ENCODE measurements at regions not wholly inside any gene's neighbourhood (a gene's known extent, or its start where the extent isn't known, plus 50 kb on each side); places are given as distances from the start of the nearest gene placed in this dataset.
"Not testable (repeated sequence)": the region's sequence is repeated elsewhere in the genome, so short reads cannot be mapped to it uniquely, and the experiment has no call there.

DNA sequence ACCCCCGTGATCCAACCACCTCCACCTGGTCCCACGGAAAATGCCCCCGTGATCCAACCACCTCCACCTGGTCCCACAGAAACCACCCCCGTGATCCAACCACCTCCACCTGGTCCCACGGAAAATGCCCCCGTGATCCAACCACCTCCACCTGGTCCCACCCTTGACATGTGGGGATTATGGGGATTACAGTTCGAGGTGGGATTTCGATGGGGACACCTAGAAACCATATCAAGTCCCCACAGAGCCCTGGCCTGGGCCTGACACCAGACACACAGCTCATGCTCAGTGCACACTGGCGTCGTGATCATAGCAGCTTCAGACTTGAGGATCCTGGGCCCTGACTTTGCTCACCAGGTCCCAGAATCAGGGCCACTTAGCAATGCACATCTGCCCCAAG, 637.7 kb downstream of the TBC1D22A start:
- not testable (repeated sequence) for DNase-seq (ENCODE audit: low spot score)

DNA sequence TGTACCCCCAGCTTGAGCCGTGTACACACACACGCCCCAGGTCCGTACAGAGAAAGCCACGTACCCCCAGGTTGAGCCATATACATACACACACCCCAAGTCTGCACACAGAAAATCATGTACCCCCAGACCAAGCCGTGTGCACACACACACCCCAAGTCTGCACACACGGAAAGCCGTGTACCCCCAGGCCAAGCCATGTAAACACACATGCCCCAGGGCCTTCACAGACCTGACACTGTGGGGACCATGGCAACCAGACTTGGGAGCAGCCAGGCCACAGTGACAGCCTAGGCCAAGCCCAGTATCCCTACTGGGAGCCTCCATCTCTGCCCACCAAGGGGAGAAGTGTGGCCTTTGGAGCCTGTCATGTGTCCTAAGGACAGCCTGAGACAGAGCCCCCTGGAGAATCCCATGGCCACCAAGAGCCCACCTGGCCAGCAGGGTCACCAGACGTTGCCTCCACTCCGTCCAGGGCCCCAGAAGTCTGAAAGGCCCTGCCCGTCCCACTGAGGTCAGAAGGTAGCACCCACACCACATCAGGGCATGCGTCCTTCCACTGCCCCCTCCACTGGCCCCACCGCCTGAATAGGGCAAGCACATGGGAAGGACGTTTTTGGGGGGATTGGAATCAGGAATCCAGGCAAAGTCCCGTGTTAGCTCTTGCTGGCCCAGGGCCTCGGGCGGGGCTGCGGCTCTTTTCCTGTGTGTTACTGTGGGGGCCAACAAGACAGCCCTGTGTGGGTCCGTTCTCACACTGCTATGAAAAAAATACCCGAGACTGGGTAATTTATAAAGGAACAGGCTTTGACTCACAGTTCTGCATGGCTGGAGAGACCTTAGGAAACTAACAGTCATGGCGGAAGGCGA, 636.7 kb downstream of the TBC1D22A start:
- DNase-seq (ENCODE audit: low spot score) = no peak

DNA sequence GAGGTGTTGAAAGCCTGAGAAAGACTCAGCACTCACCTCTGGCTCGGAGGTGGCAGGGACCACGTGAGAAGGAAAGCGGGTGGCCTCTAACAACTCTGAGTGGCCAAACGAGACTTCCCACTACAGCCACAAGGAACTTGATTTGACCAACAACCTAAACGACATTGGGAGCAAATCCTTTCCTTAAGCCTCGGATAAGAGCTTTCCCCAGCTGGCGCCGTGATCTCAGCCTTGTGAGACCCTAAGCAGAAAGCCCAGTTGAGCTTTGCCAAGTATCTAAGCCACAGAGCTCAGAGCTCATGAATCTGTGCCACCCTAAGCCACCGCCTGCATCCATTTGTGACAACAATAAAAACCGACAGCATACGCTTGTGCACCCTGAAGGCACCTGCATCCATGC, 636.0 kb downstream of the TBC1D22A start:
- no peak for DNase-seq (ENCODE audit: low spot score)

DNA sequence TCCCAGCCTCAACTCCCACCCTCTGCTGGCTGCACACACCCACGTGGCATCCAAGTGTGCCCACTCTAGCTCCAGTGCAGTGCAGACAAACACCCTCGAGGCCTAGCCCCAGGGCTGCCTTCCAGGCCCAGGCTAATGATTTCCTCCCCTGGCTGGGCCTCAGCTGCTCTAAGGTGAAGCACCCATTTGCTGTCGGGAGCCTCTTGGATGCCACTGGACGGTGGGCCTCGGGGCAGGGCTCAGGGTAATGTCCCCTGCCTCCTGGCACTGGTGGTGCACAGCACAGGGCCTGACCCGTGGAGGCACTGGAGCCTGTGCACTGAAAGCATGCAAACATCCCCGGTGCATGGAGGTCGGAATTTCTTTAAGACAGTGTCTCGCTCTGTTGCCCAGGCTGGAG, 635.2 kb downstream of the TBC1D22A start:
- no peak for DNase-seq (ENCODE audit: low spot score)

DNA sequence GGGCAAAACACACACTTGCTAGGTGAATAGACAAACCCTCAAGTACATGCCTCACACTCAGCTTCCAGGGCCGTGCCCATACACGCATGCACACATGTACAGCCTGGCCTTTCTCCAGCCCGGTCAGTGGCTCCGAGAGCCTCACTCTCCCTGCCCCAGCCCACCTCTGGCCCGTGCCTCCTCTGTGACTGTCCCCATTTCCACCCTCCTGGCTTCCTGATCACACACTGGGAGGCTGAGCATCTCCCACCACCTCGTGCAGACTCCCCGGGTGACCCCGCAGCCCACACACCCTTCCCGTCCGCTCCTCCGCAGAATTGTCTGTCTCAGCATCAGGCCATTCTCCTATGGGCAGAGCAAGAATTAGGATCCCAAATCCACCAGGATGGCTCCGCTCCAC, 634.1 kb downstream of the TBC1D22A start:
- DNase-seq (ENCODE audit: low spot score) = no peak

DNA sequence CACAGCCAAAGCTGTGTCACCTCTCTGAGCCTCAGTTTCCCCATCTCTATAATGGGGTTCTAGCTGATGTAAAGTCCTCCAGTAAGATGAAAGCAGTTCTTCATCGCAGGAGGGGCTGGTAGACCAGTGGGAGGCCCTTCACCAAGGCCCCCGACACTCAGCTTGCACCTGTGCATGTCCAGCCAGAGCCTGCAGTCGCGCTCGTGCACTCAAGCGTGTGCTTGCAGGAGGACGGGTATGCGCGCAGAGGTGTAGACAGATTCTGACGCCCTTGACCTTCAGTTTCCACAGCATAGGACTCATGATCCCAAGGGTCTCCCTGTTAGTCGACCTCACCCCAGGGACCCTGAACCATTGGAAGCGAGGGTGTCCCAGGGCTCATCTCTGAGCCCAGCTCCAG, 633.7 kb downstream of the TBC1D22A start:
- DNase-seq (ENCODE audit: low spot score) = no peak

DNA sequence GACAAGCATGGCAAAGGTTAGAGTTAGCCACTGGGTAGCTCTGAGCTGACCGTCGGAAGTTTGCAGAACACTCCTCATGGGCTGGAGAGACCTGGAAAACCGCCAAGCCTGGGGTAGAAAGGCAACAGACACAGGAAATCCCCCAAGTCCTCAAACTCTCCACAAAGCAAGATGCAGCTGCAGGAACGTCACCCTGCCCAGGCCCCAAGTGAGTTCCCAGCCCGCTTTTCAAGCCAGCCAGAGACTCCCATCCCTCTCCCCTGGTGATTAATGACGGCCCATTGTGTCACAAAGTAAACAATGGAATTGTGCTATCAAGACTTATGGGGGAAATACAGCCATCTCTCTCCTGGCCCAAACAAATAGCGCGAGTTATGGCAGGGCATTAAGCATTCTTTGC, 633.0 kb downstream of the TBC1D22A start:
- no peak for DNase-seq (ENCODE audit: low spot score)

DNA sequence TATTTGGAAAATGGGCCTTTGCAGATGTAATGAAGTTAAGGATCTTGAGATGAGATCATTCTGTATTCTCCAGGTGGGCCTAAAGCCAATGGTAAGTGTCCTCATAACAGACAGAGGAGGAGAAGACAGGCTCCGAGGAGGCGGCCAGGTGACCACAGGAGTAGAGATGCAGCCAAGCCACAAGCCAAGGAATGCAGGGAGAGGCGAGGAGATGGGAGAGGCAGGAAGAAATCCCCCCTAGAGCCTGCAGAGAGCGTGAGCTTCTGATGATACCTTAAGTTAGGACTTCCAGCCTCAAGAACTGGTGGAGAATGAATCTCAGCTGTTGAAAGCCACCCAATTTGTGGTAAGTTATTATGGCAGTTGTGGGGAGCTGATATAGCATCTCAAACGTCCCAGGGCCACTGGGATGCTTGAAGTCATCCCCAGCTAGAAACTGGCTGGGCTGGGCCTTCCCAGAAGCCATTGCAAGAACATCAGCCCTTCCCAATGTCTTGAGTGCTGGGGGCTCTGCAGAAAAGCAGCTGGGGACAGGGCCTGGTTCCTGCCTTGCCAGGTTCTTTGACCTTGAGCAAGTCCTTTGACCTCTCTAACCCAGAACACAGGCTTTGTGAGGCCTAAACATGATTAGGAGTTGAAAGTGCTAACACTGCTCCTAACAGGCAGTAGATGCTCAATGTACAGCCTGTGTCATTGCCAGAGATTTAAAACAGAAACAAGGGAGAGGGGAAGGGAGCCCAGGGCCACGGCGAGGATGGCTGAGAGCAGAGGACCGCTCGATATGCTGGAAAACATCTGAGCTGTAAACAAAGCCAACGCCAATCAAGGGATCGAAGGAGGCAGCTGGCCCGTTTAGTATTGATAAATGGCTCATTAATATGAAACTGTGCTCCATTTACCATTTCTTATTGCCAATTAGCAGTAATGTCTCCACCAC, 632.3 kb downstream of the TBC1D22A start:
- DNase-seq (ENCODE audit: low spot score) = no peak

DNA sequence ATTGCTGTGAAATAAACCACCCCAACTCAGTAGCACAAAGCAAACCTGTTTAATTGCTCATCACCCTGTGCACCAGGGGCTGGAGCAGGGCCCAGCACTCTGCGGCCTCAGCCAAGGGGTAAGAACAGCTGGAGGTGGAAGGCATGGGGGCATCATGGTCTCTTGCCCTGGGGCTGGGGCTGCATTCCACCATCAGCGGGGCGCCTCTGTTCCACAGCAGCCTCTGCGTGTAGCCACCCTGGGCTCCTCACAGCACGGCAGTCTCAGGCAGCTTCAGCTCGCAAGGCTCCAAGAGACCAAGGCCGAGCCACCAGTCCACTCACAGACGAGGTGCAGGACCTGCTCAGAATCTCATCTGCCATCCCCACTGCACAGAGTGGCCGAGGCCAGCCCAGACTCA, 630.7 kb downstream of the TBC1D22A start:
- no peak for DNase-seq (ENCODE audit: low spot score)

DNA sequence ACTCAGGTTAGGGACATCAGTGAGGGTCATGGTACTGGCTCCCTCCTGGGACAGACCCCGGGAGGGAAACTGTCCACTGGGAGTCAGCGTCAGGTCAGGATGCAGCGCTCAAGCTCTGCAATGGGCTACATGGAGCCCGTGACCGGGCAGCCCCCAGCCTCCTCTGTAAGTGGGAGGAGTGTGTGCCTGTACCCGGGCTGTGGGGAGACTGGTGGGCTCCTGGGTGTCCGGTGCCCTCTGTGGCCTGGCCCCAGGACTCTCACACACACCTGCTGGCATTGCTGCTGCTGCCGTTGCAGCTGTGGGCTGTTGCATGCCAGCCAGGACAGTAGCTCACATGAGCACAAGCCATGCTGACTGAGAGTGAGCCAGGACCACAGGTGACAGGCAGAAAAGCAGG, 630.3 kb downstream of the TBC1D22A start:
- DNase-seq (ENCODE audit: low spot score) = no peak

DNA sequence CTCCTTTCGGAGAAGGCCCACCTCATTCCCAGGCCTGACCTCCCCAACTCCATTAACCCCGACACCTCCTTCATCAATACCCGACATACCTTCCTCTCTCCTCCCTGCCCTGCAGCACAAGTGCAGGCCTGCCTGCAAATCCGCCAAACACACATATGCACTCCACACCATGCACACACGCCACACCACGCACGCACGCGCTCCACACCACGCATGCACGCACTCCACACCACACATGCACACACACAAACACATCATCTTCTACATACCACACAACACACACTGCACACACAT, 629.6 kb downstream of the TBC1D22A start:
- DNase-seq (ENCODE audit: low spot score) = no peak

DNA sequence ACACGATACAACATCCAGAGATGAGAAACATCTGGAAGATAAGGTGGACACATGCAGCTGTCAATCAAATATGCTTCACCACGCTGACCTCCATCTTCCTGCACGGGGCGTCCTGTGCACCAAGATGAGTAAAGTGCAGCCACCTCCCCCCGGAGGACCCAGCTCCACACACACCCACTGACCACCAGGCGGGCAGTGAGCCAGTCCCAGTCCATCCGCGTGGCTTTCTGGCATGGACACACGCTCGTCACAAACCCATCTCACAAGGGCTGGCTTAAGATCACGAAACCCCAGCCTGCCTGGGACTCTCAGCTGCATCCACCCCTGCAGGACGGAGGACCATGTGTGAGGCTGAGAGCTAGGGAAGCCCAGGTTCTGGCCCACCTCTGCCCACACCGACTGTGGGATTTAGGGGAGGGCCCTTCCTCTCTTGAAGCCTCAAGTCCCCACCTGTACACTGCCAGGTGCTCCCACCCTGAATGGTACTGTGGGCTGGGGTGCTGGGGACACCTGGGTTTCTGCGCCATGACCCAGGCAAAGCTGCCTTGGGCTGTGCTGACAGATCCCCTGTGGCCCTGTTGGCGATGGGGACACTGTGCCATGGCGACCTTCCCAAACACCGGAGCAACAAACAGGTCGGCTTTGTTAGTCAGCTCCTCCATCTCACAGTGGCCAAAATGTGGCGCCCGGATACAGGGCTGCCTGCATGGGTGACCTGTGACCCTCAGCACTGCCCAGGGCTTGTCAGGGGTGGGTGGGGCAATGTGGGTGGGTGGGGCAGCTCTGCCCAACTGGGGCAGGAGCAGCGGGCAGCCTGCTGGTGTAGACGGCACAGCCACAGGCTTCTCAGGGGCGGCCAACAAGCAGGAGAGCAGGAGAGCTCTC, 629.0 kb downstream of the TBC1D22A start:
- DNase-seq (ENCODE audit: low spot score) = no peak

DNA sequence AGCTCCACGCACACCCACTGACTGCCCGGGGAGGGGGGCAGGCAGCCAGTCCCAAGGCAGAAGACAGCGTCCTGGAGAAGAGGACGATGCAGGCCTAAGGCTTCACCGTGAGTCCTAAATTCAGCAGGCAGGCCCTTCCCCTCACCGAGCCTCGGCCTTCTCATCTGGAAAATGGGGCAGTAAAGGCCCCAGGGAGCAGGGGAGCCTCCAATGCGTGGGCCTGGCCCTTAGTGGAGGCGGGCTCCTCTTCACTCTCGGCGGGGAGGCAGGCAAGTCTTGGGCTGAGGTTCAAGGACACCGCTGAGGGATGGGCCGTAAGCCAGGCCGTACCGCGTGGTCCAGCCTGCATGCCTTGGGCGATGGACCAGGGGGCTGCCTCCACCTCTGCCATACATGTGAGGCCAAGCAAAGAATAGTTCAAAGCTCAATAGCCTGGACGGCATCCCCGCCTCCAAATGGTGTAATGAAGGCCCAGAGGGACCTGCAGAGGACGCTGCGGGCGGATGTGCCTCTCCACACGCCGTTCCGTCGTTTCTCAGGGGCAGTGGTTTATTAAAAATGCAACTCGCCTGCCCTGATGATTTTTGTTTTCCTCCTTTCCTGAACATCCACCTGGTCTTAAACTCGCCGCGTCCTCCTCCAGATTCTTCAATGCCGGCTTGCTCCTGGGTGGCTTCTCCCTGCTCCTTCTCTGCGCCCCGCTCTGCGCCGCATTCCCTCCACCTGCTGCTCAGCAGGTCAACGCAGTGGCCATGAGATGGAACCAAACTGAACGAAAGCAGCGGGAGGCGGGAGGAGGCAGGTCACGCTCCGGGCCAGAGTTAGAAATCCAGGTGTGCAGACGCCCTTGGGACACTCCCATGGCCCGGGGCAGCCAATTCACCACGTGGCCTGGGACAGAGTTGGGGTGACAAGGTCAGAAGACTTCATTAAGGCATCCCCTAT, 627.8 kb downstream of the TBC1D22A start:
- no peak for DNase-seq (ENCODE audit: low spot score)

DNA sequence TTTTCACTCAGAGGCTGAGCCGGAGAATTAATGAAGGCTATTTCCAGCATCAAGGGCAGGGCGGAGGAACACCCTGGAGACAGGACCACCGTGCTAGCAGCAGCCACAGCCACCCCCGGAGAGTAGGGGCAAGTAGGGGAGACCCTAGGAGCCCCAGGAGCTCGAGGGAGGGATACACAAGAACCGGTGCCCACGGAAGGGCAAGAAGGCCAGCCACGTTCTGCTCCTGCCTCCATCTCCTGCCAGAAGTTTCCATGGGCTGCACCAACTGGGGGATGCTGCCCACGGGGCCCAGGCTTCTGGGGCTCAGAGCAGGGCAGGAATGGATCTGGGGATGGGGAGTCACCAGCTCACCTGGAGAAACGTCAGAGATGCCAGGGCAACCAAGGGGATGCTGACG, 626.8 kb downstream of the TBC1D22A start:
- DNase-seq (ENCODE audit: low spot score) = no peak

DNA sequence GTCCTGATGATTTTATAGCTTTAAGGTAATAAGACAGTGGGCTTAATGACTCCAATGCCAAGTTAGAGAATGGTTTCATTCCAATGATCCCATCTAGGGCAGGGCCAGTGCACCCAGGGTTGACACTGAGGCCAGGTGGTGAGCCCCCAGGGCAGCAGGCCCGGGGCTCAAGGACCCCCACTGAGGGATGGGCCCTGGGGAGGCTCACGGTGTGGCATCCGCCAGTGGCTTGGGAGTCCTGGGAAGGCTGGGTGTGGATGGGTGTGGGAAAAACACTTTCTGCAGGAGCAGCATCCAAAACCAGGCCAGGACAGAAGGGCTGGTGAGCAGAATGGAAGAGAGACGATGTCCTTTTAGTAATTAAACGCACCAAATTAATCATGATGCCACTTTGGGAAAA, 626.3 kb downstream of the TBC1D22A start:
- no peak for DNase-seq (ENCODE audit: low spot score)

DNA sequence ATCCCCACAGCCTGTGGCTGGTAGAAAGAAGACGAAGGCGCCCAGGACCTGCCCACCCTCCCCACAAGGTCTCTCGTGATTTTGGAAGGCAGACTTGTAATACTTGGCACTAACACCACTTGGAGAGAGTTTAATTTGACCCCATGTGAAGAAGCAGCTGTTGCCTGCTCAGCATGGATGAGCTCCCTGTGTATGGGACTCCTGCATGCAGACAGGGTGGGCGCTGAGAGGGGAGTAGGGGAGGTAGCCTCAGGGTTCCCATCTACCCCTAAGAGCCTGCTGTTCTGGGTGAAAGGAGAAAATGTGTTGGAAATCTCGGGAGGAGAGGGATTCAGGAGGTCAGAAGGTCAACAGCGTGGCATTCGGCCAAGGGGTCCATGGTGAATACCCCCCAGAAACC, 625.9 kb downstream of the TBC1D22A start:
- no peak for DNase-seq (ENCODE audit: low spot score)

DNA sequence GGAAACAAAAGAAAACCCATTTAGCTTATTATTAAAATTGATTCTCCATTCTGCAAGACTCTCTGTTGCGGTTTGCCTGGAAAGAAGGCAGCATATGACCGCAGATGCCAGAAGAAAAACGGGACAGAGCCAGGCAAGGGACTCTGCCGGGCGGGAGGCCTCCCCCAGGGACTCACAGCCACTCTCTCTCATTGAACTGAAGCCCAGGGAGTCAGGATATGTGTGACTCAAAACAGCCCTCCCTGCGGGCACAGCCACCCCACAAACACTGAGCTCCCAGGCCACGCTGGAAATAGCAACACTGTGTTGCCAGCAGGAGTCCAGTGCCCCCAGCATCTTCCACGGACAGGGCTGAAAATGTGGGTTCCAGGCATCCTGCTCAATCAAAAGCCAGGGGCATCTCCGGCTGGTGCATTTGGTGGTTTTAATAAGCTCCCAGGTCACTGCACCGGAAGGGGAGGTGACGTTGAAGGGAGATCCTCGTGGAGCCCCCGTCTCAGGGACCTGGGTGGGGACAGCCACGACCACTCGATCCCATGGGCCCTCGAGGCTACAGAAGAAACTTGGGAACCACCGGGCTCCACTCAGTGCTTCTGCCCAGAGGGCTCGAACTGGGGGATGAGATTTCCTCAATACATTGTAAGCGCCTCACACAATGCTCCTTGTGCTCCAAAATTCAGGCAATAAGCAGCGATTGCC, 624.5 kb downstream of the TBC1D22A start:
- no peak for DNase-seq (ENCODE audit: low spot score)

DNA sequence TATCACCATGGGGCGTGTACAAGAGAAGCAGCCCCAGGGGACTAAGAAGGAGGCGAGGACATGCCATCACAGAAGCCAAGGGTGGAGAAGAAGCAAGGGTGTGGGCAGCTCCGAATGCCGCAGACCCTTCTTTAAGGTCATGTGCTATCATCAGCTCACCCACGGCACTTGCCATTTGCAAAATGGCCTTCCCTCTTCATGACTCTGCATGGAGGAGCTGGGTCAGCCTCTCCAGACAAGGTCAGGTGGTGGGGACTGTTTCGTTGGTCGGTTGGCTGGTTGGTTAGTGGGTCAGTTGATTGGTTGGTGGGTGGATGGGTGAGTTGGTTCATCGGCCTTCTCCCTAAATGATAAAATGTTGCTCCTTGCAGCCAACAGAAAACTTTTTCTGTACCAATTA, 622.5 kb downstream of the TBC1D22A start:
- no peak for DNase-seq (ENCODE audit: low spot score)

DNA sequence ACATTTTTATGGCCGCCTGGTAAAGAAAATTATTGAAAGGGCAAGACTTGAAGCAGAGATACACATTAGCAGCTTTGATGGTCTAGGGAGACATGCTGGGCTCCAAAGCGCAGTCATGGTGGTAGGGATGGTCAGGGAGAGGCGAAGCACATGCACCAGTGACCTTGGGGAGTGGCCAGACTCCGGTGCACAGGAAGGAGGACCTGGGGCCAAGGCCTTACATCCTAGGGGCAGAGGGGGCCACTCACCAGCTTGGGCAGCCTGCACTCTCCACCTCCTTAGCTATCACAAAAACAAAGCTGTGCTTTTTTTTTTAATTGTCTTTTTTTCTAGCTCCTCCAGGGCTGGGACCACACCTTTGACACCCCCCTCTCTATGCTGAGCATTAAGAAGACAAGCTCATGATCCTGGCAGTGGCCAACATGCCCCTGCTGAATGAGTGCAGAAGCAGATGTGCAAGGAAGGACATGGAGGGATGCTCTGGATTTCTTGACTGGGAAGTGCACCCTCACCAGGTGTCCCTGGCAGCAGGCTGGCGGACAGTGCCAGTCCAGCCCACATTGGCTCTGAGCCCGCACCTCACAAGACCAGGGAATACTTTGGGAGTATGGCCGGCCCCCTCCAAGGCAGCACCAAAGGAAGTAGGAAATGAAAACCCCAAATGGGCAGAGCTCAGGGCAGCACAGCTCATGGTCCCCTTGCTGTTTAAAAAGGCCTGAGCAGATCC, 619.9 kb downstream of the TBC1D22A start:
- DNase-seq (ENCODE audit: low spot score) = no peak

DNA sequence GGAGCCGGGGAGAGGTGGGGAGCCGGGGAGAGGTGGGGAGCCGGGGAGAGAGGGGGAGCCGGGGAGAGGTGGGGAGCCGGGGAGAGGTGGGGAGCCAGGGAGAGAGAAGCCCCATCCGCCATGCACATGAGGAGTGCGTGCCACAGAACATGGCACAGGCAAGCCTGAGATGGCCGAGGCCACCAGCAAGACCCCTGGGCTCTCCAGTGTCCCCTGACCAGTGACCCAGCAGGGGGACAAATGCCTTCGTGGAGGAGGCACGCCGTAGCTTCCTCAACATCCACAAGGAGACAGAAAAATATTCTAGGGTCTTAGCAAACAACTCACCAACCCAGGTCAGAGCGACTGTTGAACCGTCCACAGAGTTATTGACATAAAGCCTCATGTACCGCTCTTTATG, 618.8 kb downstream of the TBC1D22A start:
- no peak for DNase-seq (ENCODE audit: low spot score)

Measured in SW480 (cell line).